ENCODE measurements at regions not wholly inside any gene's neighbourhood (a gene's known extent, or its start where the extent isn't known, plus 50 kb on each side); places are given as distances from the start of the nearest gene placed in this dataset.

DNA sequence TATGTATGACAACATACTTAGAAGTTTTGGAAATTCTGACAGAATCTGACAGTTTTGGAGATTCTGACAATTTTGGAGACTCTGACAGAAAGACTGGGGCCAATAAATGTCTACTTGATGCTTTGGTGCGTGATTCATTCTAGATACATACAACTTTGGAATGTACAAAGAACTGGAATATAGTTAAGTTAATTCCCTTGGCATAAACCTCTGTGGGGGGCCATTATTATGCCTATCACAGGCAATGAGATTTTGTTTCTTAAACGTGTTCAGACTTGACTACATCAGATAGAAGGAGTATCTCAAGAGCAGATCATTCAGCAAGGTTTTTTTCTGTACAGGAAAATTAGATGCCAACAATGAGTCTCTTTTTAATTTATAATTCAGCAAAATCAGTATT lies 617.6 kb upstream of the ZNF717 start (continued):
- TF ChIP-seq SRF (IDR thresholded peaks at IDR 0.05; ENCODE audit: low read depth, low read length) (no peak), SP2 (IDR thresholded peaks at IDR 0.05; ENCODE audit: low read length) (no peak), EGR1 (IDR thresholded peaks at IDR 0.05; ENCODE audit: borderline replicate concordance, low read depth, low read length) (no peak), YY1 (IDR thresholded peaks at IDR 0.05; ENCODE audit: low read depth, low read length) (no peak), SIN3A (conservative IDR thresholded peaks at IDR 0.05 in 1 of 2, IDR thresholded peaks at IDR 0.05 in 1 of 2; ENCODE audit: low read depth in 1 of 2, low read length in 2 of 2) (no peak), TBP (IDR thresholded peaks at IDR 0.05; ENCODE audit: low read depth, low read length) (no peak)

Measured in H1 (cell line).